ENCODE measurements at regions not wholly inside any gene's neighbourhood (a gene's known extent, or its start where the extent isn't known, plus 50 kb on each side); places are given as distances from the start of the nearest gene placed in this dataset.
"Not testable (repeated sequence)": the region's sequence is repeated elsewhere in the genome, so short reads cannot be mapped to it uniquely, and the experiment has no call there.

DNA sequence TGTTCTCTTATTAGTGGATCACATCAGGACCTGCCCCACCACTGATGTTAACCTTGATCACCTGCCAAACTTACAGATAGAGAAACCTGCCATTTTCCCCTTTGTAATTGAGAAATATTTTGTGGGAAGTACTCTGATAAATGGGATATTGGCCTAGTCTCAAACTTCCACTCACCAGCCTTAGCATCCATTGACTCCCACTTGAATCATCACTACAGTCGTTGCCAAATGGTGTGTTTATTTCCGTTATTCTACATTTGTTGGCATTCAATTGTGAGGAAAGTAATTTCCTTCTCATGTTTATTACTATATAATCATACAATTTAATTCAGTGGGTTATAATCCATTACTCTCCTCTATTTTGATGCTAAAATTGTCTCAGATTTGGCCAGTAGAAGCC, 156.4 kb upstream of the CXCL13 start:
- DNase-seq = no peak

DNA sequence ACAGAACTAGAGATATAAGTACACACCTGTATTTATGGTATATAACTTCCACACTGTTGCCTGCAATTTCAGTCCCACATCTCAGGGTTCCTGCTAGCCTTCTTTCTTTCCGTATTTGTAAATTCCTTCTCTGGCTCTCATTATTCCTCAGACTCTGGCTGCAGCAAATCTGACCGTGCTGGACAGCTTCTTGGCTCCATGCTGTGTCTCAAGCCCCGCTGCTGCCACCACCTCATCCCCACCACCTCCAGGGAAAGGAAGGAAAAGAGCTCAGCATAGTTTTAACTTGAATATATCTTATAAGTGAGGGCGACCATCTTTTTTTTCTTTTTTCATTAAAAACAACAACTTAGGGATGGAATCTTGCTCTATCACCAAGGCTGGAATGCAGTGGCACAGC, 155.6 kb upstream of the CXCL13 start:
- DNase-seq = no peak

DNA sequence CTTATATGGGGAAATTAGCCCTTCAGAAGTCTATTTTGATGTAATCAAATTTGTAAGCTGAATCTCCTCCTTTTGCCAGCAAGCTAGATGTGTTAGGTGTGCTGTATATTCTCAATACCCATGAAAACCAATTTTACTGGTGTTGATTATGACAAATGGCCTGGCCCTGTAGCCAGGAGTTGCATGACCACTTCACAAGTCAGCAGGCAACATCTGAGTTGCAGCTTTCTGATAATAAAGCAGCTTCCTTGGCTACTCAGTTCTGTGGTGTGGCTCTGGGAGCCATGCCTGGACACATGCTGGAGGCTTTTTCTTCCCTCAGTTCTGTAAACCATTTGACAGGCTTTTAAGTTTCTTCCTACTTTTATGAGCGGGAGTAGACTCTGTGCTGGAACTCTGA, 154.1 kb upstream of the CXCL13 start:
- DNase-seq = no peak

DNA sequence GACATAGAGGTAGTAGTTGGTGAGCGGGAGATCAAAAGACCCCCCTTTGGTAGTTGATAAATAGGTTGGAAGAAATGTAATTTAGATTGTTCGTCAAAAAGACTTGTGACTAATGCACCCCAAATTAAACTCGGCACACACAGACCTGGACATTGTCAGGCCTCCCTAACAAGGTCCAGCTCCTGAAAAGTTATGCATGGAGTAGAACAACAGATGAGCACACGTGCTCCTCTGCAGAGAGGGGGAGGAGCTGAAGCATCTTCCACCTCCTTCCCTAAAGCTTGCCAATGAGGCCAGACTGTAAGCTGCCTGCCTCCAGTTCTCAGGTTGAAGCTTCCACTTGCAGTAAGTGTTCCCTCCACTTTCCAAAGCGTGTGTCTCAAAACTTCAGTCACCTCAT, 153.5 kb upstream of the CXCL13 start:
- not testable (repeated sequence) for DNase-seq

DNA sequence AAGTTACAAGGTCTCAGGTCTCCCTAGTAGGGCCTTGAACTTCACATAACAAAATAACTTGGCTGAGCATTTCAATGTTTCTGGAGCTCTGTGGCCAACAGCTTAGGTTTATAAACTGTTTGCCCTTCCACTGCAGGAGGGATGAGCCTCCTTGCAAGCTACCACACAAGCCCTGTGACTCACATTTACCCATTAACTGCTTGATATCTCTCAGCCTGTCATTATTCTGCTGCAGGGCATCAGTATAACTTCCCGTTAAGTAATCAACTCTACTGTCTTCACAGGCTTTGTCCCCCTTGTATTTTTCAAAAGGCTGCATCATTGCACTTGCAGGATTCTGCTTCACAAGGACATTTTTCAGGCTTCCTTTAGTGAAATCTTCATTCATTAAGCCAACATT, 151.7 kb upstream of the CXCL13 start:
- no peak for DNase-seq

DNA sequence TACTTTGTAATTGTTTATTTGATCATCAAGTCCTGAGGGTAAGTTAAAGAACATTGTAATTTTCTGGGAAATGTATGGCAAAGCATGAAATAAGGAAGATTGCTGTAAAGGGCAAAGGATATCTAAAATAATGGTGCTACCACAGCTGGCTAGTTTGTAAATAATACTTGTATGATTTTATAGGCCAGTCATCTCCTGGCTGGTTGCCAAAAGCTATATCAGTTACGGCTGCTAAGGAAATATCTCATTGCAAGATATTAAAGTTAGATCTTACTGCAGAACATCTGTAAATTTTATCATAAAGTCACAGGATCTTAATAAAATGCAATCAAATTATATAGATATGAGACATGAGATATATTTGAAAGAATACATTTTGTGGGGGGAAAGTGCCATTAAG, 150.8 kb upstream of the CXCL13 start:
- DNase-seq = no peak

DNA sequence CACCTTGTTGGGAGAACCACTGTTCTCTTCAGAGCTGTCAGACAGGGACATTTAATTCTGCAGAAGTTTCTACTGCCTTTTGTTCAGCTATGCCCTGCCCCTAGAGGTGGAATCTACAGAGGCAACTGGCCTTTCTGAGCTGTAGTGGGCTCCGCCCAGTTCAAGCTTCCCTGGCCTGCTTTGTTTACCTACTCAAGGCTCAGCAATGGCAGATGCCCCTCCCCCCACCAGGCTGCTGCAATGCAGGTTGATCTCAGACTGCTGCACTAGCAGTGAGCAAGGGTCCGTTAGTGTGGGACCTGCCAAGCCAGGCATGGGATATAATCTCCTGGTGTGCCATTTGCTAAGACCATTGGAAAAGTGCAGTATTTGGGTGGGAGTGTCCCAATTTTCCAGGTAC, 141.5 kb upstream of the CXCL13 start:
- not testable (repeated sequence) for DNase-seq

DNA sequence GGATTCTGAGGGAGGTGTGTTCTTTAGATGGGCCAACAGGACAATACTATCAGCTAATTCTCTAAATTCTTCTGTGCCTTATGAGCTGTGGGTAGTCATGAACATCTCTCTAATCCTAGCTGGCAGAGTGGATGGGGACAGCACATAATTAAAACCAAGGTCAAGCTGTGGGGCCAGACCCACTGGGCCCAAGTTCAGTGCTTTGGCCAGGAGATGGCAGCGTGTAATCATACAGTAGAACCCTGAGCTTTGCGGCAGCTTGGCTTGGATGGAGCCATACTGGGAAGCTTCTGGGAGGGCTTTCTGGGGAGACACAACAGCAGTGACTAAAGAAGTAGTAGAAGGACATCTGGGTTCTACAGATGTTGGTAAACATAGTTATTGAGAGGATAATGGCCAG, 140.3 kb upstream of the CXCL13 start:
- DNase-seq = peak in 1 of 2 donors; percentile 6

DNA sequence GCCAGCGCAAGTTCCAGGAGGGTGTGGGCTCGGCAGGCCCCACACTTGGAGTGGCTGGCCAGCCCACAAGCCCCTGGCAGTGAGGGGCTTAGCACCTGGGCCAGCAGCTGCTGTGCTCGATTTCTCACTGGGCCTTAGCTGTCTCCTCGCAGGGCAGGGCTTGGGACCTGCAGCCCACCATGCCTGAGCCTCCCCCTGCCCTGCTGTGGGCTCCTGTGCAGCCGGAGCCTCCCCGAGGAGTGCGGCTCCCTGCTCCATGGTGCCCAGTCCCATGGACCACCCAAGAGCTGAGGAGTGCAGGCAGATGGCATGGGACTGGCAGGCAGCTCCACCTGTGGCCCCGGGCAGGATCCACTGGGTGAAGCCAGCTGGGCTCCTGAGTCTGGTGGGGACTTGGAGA, 139.2 kb upstream of the CXCL13 start:
- no peak for DNase-seq

DNA sequence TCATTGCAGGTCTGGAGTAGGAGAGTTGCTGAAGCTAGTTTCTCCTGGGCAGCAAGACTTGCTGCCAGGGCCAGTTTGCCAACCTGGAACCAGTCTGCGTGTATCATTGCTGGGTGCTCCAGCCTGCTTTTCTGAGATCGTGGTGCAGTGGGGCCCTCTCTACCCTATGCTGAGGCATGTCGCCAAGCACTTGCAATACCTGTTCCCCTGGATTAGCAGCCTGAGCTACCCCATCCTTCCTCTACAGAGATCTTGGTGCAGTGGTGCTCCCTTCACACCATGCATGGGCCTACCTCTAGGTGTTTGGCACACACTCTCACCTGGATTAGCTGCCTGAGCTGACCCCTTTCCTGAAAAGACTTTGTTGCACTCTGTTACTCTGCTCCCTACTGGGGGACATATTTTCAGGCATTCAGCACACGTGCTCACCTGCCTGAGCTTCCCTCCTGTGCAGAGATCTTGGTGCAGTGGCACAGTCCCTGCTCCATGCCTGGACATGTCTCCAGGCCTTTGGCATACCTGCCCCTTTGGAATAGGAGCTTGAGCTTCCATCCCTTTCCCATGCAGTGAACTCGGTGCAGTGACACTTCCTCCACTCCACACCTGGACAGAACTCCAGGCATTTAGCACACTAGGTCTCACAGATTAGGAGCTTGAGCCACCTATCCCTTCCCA, 133.7 kb upstream of the CXCL13 start:
- no peak for DNase-seq

DNA sequence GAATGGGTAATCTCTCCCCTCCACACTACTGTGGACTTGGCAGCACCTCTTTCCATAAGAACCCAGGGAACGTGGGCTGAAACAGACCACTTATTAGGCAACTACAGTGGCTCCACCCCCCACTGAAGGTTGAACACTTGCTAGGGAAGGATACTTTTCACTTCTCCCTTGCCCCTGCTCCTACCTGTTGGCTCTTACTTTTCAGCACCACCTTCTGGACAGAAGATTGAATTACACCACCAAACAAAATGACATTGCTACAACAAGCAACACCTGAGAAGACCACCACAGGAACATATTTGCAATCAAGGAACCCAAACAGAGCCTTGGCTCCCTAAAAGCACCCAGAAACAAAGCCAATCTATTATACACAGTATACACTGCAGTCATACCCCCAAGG, 132.1 kb upstream of the CXCL13 start:
- no peak for DNase-seq

DNA sequence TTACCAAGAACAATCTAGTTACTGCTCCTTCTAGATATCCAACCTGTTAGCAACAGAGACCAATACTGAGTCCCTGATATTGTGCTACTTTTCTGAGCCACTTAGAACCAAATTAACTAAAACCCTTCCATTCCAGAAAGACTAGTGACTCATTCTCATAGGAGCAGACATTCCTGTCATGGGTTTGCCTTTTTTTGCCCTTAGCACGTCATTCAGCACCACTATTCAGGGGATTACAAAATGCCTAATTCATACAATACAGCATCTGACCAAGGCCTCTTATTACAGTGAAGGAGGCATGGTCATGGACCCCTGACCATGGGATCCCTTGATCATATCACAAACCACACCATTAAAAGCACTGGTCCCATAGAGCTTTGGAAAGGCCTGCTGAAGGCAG, 123.8 kb upstream of the CXCL13 start:
- DNase-seq = no peak

DNA sequence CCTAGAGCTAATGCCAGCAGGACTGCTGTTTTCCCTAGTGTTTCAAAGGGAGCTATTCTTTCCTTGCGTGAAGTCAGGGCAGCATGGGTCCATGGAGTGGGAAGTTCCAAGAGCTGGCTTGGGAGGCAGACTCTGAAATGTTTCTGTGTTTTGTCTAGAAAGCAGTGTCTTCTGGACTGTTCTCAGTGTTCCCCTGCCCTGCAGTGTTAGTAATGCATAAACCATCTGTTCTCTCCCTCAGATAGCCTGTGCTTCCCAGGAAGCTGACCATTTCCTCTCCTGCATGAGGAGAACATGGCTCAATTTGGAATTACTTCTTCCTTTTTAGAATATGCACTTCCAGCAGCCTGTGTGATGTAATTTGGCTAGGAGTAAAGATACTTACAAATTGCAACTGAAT, 116.7 kb upstream of the CXCL13 start:
- DNase-seq = no peak

DNA sequence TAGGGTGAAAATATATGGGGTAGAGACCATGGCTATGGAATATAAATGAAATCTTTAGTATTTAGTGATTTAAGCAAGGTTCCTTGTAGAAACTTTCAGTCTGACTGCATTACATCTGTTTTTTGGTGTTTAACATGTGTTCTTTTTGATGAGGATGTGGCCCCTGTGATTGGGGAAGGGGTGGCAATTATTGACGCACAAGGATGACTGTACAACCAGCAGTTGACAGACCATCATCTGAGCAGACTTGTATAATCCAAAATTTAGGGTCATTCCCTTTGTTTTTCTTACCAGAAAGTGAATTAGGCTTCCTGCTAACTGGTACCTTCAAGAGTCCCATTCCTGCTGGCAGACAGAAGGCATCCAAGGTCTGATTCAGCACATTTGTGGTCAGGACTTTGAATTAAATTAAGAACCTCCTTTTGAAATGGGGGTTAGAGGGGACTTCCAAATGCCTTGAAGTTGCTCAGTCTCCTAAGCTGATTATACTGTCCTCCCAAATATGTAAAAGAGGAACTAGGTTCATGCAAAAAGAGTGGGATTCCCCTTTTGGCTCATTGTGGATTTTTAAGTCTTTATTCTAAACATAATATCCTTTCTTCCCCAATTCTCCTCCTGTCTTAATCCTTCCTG, 112.4 kb upstream of the CXCL13 start:
- peak; percentile 19 to 22 for DNase-seq

DNA sequence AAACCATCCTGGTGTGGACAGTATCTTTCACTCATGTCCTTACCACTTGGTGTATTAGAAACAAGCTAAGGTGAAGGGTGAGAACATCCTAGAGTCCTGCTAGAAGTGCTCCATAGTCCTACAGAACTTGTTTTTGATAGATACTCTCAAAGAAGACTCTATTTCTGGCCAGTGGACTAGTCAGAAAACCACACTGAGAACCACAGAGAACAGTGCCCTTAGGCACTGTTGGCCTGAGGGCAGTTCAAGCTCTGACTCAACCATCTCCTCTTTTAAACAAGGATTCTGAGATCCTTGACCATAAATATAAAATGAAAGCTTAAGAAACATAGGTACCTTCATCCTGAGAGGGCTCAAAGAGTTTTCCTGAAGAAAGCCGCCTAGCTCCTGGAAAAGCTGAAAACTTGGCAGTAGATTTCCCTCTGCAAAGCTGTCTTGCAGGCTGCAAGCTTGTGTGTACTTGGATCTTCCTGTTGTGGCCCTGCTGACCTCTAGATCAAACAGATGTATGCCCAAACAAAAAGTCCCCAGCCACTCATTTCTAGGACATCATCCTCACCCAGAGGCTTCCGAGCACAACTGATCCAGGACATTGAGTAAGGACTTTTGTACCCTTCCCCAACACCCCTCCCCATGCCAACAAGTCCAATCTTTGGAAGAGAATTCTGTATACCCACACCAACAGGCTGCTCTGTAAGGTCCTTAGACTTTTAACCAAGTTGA, 111.6 kb upstream of the CXCL13 start:
- DNase-seq = no peak

DNA sequence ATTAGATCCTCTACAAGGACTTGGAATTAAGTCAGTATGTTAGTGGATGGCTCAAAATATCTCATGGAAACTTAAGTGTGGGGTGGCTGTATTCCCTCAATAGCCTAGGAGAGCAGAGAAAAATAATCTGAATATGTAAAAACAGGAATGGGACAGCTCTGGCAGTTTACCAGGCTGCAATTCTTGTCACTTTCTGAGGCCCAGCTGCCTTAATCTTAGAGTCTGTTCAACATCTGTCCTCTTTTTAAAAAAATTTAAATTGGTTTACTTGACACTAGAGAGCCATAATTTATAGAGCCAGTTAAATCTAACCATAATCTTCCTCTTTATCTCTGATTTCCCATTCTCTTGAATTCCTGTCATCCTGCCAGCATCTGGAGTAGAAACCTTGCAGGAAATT, 109.2 kb upstream of the CXCL13 start:
- no peak for DNase-seq

DNA sequence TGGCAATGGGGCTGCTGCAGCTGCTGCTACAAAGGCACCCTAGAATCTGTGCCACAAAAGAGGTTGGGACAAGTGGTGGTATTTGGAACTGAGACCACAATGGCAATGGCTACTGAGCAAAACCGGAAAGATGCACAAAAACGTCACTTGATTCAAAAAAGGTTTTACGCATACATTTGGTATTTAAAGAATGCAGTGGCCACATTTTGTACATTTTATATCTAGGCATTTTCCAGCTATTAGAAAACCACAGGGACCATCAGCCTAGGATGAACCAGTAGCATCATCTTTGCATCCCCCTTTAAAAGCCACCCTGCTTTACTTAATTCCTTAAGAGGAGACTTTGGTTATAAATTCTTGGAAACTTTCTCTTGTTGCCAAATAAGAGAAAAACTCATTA, 104.8 kb upstream of the CXCL13 start:
- no peak for DNase-seq

DNA sequence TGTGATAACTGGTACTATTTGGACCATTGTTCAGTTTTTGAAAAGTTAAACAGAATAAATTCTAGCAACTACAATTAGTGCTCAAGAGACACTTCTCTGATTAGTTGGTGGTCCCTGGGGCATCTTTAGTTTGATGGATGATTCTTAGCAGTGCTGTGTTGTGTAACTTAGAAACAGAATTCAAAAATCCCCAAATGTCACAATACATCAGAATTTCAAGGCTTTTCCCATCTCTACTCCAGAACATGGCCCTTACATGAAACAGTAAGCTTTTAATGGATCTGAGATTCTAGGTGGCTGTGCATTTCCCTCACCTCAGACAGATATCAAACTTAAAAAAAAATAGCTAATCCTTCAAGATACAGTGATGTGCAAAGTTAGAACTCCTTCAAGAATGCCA, 104.4 kb upstream of the CXCL13 start:
- no peak for DNase-seq

DNA sequence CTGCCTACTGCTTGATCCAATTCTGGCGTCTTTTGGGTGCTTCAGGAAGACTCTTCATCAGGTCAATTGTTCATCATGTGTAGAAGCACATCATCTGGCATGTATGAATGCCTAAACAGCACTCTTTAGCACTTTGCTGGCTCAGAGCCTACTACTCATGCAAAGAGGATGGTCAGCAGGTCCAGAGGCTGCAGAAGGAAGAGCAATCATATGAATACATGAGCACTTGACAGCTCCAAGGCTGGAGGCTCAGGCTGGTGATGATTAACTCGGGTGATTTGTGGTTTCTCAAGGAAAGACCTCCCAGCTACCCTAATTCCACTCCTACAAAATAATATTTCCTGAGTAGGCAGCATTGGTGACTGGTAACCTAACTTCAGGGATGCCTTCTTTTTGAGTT, 103.8 kb upstream of the CXCL13 start:
- no peak for DNase-seq

DNA sequence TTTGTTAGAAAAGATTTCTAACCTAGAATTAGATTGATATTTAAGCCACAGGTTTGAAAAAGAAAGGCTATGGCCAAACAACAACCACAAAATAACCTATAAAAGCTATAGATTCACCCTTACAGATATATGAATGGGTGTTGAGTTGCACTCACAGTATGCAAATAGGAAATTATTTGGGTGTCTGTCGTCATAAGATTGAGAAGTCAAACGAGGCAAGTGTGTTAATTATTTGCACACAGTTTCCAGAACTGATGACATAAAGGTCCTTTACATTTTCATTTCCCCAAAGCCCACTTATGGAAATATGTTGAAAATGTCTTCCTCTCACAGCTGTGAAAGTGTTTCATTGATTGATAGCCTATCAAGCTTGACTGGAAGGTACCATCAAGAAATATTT, 101.2 kb upstream of the CXCL13 start:
- no peak for DNase-seq

DNA sequence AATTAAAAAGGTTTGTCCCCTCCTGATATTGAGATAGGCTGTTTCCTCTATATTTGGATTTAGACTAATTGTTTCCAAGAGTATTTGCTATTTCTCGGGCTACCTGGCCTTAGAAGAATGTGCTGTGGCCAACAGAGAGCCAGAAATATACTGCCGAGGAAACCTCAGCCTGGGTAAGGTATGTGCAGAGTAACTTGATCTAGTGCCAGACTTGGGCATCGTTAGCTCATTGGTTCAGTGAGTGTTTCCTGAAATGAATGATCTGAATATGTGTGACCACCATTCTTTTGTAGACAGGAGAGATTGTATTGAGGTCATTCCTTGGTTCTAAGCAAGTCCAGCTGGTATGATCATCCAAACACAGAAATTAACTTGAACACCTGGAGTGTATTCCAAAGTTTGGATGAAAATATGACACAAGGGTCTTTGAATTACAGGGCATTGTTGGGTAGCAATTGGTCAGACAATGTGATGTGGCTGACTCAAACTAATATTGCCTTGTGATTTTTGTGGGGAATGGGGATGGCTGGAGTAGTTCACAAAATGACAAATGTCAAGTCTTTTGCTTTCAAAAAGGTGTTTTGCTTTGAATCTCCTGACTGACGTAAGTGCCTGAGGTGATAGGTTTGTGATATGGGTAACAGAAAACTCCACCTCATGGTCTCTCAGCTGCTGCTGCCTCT, 100.2 kb upstream of the CXCL13 start:
- DNase-seq = no peak

DNA sequence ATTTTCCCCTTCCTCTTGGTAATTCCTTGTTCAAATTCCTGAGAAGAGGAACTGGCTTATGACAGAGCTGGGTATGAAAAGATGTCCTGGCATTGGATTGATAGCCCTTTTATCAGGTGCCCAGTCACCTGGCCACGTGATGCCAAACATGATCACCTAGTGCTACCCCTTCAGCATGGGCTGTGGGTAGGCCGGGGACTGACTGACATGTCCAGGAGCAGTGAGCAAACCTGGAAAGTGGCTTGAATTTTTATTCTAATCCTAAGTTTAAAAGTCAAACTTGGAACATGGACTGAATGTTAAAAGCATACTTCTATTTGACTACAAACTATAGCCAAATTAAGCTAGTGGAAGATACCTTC, 99.7 kb upstream of the CXCL13 start:
- DNase-seq = no peak

DNA sequence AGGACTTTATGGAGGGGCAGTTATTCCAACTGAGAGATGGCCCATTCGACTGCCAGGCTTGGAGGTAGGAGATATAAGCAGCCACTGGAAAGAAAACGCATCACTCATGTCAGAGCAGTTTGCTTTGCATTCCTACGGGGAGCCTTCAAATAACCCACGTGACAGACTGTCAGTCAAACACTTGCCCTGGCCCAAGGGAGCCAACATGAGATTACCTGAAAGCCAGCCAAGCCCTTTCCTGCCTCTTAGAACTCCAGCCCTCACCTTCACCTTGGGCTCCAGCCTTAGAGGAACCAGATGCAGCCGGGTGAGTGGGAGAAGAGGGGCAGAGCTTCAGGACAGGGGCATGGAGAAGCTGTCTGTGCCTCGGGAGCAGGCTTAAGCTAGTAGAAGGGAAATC, 95.3 kb upstream of the CXCL13 start:
- no peak for DNase-seq

DNA sequence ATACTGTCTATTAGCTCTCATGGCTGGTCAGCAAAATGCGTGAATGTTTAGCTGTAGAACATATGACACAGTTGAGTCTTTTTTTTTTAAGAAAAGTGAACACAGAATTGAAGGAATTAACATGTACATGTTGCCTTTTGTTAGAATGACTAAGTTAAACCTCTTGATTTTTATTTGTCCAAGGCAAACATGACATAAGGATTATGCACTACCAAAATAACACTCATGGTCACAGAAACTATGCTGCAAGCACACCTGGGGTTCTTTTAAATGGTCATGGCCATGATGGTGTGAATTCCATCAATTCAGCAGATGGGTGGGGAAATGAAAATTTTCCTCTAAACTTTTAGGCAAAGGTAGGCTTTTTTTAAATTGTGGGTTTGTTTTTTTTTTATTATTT, 80.1 kb upstream of the CXCL13 start:
- no peak for DNase-seq

All from inflammatory macrophage (primary cell).